Spleen (tissue), 7 donors: ENCODE measurements at regions not wholly inside any gene's neighbourhood (a gene's known extent, or its start where the extent isn't known, plus 50 kb on each side); places are given as distances from the start of the nearest gene placed in this dataset.

Source experiments
- POLR2A ChIP-seq, 3 donors: fragments of 450-650 bp; IDR thresholded peaks; one replicate each; pipeline ENCODE4 v1.5.1; 2017; ENCODE audit warnings: antibody characterized with exemption in 3 of 3, mild to moderate bottlenecking in 1 of 3
- TF ChIP-seq, protein P1 (sequence below), 11 experiments: fragments of 200-600 bp in 7 of 11; fragments of 450-650 bp in 4 of 11; sonication (generic) in 4 of 11; IDR thresholded peaks in 8 of 11; conservative IDR thresholded peaks in 3 of 11; 1 replicate in 7 of 11; 2 replicates in 4 of 11; pipeline versions ENCODE4 v1.4.0 to v1.8.0; 2016 to 2021; ENCODE audit warnings: antibody characterized with exemption in 11 of 11, inconsistent platforms in 4 of 11, mild to moderate bottlenecking in 1 of 11
- donor health status: DM: no; HTN: no; CAD: no; lungs with moderate emphysema.
- donor health status: DM: no; HTN: no; CAD: no.
- donor health status: DM: no; HTN: no; CAD: no.

DNA sequence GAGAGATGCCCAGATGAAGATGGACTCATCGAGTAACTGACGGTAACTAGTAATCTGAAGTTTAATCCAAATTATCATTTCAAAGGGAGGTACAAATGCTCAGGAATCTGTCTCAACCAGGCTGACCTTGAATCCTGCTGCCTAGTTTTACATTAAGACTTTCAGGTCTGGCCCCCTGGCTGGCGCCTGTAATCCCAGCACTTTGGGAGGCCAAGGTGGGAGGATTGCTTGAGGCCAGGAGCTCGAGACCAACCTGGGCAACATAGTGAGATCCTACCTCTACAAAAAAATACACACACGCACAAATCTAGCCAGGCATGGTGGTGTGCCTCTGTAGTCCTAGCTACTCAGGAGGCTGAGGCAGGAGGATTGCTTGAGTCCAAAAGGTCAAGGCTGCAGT lies 95.7 kb upstream of the AKT3 start:
- TF ChIP-seq, protein P1, sequence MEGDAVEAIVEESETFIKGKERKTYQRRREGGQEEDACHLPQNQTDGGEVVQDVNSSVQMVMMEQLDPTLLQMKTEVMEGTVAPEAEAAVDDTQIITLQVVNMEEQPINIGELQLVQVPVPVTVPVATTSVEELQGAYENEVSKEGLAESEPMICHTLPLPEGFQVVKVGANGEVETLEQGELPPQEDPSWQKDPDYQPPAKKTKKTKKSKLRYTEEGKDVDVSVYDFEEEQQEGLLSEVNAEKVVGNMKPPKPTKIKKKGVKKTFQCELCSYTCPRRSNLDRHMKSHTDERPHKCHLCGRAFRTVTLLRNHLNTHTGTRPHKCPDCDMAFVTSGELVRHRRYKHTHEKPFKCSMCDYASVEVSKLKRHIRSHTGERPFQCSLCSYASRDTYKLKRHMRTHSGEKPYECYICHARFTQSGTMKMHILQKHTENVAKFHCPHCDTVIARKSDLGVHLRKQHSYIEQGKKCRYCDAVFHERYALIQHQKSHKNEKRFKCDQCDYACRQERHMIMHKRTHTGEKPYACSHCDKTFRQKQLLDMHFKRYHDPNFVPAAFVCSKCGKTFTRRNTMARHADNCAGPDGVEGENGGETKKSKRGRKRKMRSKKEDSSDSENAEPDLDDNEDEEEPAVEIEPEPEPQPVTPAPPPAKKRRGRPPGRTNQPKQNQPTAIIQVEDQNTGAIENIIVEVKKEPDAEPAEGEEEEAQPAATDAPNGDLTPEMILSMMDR (IDR thresholded peaks at IDR 0.05 in 8 of 11, conservative IDR thresholded peaks at IDR 0.05 in 3 of 11) = no peak
- no peak for TF ChIP-seq POLR2A (IDR thresholded peaks at IDR 0.05)
